PFSK-1 (cell line): ENCODE measurements at regions not wholly inside any gene's neighbourhood (a gene's known extent, or its start where the extent isn't known, plus 50 kb on each side); places are given as distances from the start of the nearest gene placed in this dataset.

Source experiments
- FOXP2 ChIP-seq: optimal IDR thresholded peaks from 2 replicates; pipeline ENCODE3; 2011; ENCODE audit warnings: borderline replicate concordance, control low read depth, inconsistent platforms; ENCODE audit not compliant: insufficient read depth; ENCODE audit errors: extremely low read length, extremely low read depth
- POLR2AphosphoS5 ChIP-seq: IDR thresholded peaks from 2 replicates; pipeline ENCODE4 v1.6.1; 2012; ENCODE audit warnings: low read depth, mild to moderate bottlenecking, control low read depth, low read length, moderate library complexity
- REST ChIP-seq, 2 experiments: IDR thresholded peaks; 2 replicates each; pipeline versions ENCODE4 v1.6.1 to v1.8.0; 2011 to 2012; ENCODE audit warnings: low read depth in 2 of 2, low read length in 2 of 2, control low read depth in 1 of 2, inconsistent platforms in 1 of 2, mild to moderate bottlenecking in 1 of 2, moderate library complexity in 1 of 2; ENCODE audit not compliant: insufficient read depth in 1 of 2
- SIN3A ChIP-seq: IDR thresholded peaks from 2 replicates; pipeline ENCODE4 v1.6.1; 2012; ENCODE audit warnings: mild to moderate bottlenecking, low read length, moderate library complexity, borderline replicate concordance; ENCODE audit not compliant: insufficient read depth
- TAF1 ChIP-seq: IDR thresholded peaks from 2 replicates; pipeline ENCODE4 v1.6.1; 2012; ENCODE audit warnings: low read length, control low read depth, borderline replicate concordance; ENCODE audit not compliant: insufficient read depth

- TF ChIP-seq FOXP2 (no peak), TAF1 (no peak), REST (IDR thresholded peaks at IDR 0.05; ENCODE audit: insufficient read depth in 1 of 2, low read depth in 2 of 2, low read length in 2 of 2) (no peak), POLR2AphosphoS5 (no peak), SIN3A (no peak)
These were observed 431.7 kb upstream of the IRAK1BP1 start for GRCh38 chr6:78435671-78436070.

- TF ChIP-seq POLR2AphosphoS5, result no peak
These were observed 431.0 kb upstream of the IRAK1BP1 start for GRCh38 chr6:78436335-78436734.

- TF ChIP-seq REST (IDR thresholded peaks at IDR 0.05; ENCODE audit: insufficient read depth in 1 of 2, low read depth in 2 of 2, low read length in 2 of 2) (no peak), TAF1 (no peak), FOXP2 (no peak), POLR2AphosphoS5 (no peak), SIN3A (no peak)
These were observed 429.2 kb upstream of the IRAK1BP1 start for GRCh38 chr6:78438135-78438534.

DNA sequence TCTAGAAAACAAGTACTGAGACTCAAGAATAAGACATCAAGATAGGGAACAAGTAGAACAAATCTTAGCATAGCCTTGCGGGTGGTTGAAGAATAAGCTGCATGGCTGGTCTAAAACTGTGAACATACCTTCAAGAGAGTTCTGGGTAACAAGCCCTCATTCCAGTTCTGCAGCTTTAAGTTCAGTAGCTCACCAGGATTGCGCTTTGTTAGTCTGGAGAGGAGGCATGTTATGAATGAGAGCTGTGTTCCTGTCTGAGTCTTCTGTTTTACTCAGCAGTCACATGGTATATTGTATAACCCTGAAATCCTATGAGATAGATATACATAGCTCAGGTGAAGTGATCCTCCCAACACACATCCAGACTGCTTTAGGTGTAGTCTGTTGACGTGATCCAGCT is 406.6 kb upstream of the IRAK1BP1 start:
- no peak for TF ChIP-seq SIN3A
- no peak for TF ChIP-seq TAF1

GRCh38 chr6:78462728-78463127 is 404.6 kb upstream of the IRAK1BP1 start:
- TF ChIP-seq POLR2AphosphoS5 (no peak), FOXP2 (no peak), TAF1 (no peak), SIN3A (no peak), REST (IDR thresholded peaks at IDR 0.05; ENCODE audit: insufficient read depth in 1 of 2, low read depth in 2 of 2, low read length in 2 of 2) (no peak)

GRCh38 chr6:78465059-78465634 is 402.2 kb upstream of the IRAK1BP1 start:
- no peak for TF ChIP-seq SIN3A
- no peak for TF ChIP-seq POLR2AphosphoS5
- no peak for TF ChIP-seq REST (IDR thresholded peaks at IDR 0.05; ENCODE audit: insufficient read depth in 1 of 2, low read depth in 2 of 2, low read length in 2 of 2)
- no peak for TF ChIP-seq TAF1
- TF ChIP-seq FOXP2, result no peak
